Liver (tissue), 3 donors: ENCODE measurements at regions not wholly inside any gene's neighbourhood (a gene's known extent, or its start where the extent isn't known, plus 50 kb on each side); places are given as distances from the start of the nearest gene placed in this dataset.

Experiments
- CTCF ChIP-seq: fragments of 150-350 bp; IDR thresholded peaks from 2 replicates; pipeline ENCODE4 v1.5.1; 2017; ENCODE audit warnings: improper control_type of control experiment, low read depth, low read length; ENCODE audit not compliant: missing input control
- EGR1 ChIP-seq, 2 donors: IDR thresholded peaks; 2 replicates each; pipeline ENCODE4 v1.6.1; 2016 to 2018; ENCODE audit warnings: antibody characterized with exemption in 2 of 2, low read depth in 2 of 2
- FOXA2 ChIP-seq: IDR thresholded peaks from 2 replicates; pipeline ENCODE4 v1.6.1; 2016; ENCODE audit warnings: antibody characterized with exemption
- GABPA ChIP-seq, 2 donors: IDR thresholded peaks in 1 of 2; conservative IDR thresholded peaks in 1 of 2; 2 replicates each; pipeline ENCODE4 v1.6.1; 2016; ENCODE audit warnings: antibody characterized with exemption in 2 of 2, mild to moderate bottlenecking in 1 of 2, moderate library complexity in 1 of 2
- MAX ChIP-seq: IDR thresholded peaks from 2 replicates; pipeline ENCODE4 v1.6.1; 2016; ENCODE audit warnings: antibody characterized with exemption
- RAD21 ChIP-seq, 2 donors: IDR thresholded peaks; 2 replicates each; pipeline ENCODE4 v1.6.1; 2016; ENCODE audit warnings: antibody characterized with exemption in 2 of 2, mild to moderate bottlenecking in 2 of 2
- RXRA ChIP-seq, 2 donors: IDR thresholded peaks; 2 replicates each; pipeline ENCODE4 v1.6.1; 2017 to 2018; ENCODE audit warnings: antibody characterized with exemption in 2 of 2, mild to moderate bottlenecking in 1 of 2
- TAF1 ChIP-seq: conservative IDR thresholded peaks from 2 replicates; pipeline ENCODE4 v1.6.1; 2016; ENCODE audit warnings: antibody characterized with exemption, mild to moderate bottlenecking
- YY1 ChIP-seq: IDR thresholded peaks from 2 replicates; pipeline ENCODE4 v1.6.1; 2016; ENCODE audit warnings: antibody characterized with exemption, mild to moderate bottlenecking
- donor health status: healthy.
- donor health status: healthy.

GRCh38 chr9:22992780-22993179, 546.2 kb downstream of the DMRTA1 start:
- no peak for TF ChIP-seq CTCF
- no peak for TF ChIP-seq EGR1 (IDR thresholded peaks at IDR 0.05; ENCODE audit: low read depth in 2 of 2)
- no peak for TF ChIP-seq GABPA (IDR thresholded peaks at IDR 0.05 in 1 of 2, conservative IDR thresholded peaks at IDR 0.05 in 1 of 2)
- TF ChIP-seq RAD21 (IDR thresholded peaks at IDR 0.05): no peak
- TF ChIP-seq TAF1: no peak
- TF ChIP-seq YY1: no peak
- no peak for TF ChIP-seq MAX
- TF ChIP-seq FOXA2: no peak
- no peak for TF ChIP-seq RXRA (IDR thresholded peaks at IDR 0.05)
